ENCODE measurements at regions not wholly inside any gene's neighbourhood (a gene's known extent, or its start where the extent isn't known, plus 50 kb on each side); places are given as distances from the start of the nearest gene placed in this dataset.

- TF ChIP-seq, protein P1, sequence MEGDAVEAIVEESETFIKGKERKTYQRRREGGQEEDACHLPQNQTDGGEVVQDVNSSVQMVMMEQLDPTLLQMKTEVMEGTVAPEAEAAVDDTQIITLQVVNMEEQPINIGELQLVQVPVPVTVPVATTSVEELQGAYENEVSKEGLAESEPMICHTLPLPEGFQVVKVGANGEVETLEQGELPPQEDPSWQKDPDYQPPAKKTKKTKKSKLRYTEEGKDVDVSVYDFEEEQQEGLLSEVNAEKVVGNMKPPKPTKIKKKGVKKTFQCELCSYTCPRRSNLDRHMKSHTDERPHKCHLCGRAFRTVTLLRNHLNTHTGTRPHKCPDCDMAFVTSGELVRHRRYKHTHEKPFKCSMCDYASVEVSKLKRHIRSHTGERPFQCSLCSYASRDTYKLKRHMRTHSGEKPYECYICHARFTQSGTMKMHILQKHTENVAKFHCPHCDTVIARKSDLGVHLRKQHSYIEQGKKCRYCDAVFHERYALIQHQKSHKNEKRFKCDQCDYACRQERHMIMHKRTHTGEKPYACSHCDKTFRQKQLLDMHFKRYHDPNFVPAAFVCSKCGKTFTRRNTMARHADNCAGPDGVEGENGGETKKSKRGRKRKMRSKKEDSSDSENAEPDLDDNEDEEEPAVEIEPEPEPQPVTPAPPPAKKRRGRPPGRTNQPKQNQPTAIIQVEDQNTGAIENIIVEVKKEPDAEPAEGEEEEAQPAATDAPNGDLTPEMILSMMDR (IDR thresholded peaks at IDR 0.05; ENCODE audit: low read depth, low read length): no peak
- Histone ChIP-seq H3K27ac (no peak overlapping the region), H3K4me1 (ENCODE audit: low read depth) (no peaks in the 10 kb centered on the region), H3K4me3 (no peak overlapping the region), H3K9me3 (ENCODE audit: low read depth) (no peaks in the 10 kb centered on the region), H3K36me3 (no peaks in the 10 kb centered on the region), H3K27me3 (no peaks in the 10 kb centered on the region)
- no peak for DNase-seq (ENCODE audit: low read depth in 1 of 2, low spot score in 1 of 2)
These were observed 98.3 kb upstream of the CHD6 start for GRCh38 chr20:41716436-41716835.

GRCh38 chr20:41715526-41715925 is 97.3 kb upstream of the CHD6 start:
- H3K36me3 ChIP-seq: no peaks in the 10 kb centered on the region
- DNase-seq (ENCODE audit: low read depth in 1 of 2, low spot score in 1 of 2): no peak
- H3K27ac ChIP-seq: no peak overlapping the region
- H3K9me3 ChIP-seq (ENCODE audit: low read depth): no peaks in the 10 kb centered on the region
- TF ChIP-seq, protein P1 (IDR thresholded peaks at IDR 0.05; ENCODE audit: low read depth, low read length): no peak
- H3K4me3 ChIP-seq: no peak overlapping the region
- no peaks in the 10 kb centered on the region for H3K4me1 ChIP-seq (ENCODE audit: low read depth)
- H3K27me3 ChIP-seq: no peaks in the 10 kb centered on the region

GRCh38 chr20:41714030-41714429 is 95.9 kb upstream of the CHD6 start:
- H3K9me3 ChIP-seq (ENCODE audit: low read depth): no peaks in the 10 kb centered on the region
- no peaks in the 10 kb centered on the region for H3K4me1 ChIP-seq (ENCODE audit: low read depth)
- H3K27me3 ChIP-seq: no peaks in the 10 kb centered on the region
- H3K27ac ChIP-seq: no peak overlapping the region
- H3K36me3 ChIP-seq: no peaks in the 10 kb centered on the region
- TF ChIP-seq, protein P1 (IDR thresholded peaks at IDR 0.05; ENCODE audit: low read depth, low read length): no peak
- H3K4me3 ChIP-seq: no peak overlapping the region
- DNase-seq (ENCODE audit: low read depth in 1 of 2, low spot score in 1 of 2): no peak

DNA sequence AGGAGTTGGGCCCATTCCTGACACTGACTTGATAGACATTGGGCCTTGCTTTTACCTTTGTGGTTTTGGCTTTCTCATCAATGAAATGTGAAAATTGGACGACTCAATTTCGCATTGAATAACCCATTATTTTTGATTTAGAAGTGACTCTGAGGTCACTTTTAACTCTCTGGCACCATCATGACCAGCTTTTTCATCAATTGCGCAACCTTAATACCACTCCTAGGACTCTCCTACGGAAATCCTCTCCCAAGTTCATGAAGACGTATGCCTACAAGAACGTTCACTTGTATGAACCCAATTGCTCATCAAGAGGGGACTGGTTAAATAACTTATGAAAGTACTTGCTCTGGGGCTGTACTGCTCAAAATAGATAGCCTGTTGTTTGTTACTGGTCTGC is 86.7 kb upstream of the CHD6 start:
- Histone ChIP-seq H3K4me3 (no peak overlapping the region), H3K36me3 (no peaks in the 10 kb centered on the region), H3K4me1 (ENCODE audit: low read depth) (no peaks in the 10 kb centered on the region), H3K27ac (no peak overlapping the region), H3K9me3 (ENCODE audit: low read depth) (no peaks in the 10 kb centered on the region), H3K27me3 (no peaks in the 10 kb centered on the region)
- TF ChIP-seq, protein P1 (IDR thresholded peaks at IDR 0.05; ENCODE audit: low read depth, low read length): no peak
- no peak for DNase-seq (ENCODE audit: low read depth in 1 of 2, low spot score in 1 of 2)

- TF ChIP-seq, protein P1 (IDR thresholded peaks at IDR 0.05; ENCODE audit: low read depth, low read length): no peak
- Histone ChIP-seq H3K36me3 (no peaks in the 10 kb centered on the region), H3K27ac (no peak overlapping the region), H3K27me3 (no peaks in the 10 kb centered on the region), H3K4me1 (ENCODE audit: low read depth) (no peaks in the 10 kb centered on the region), H3K9me3 (ENCODE audit: low read depth) (no peaks in the 10 kb centered on the region), H3K4me3 (no peak overlapping the region)
- DNase-seq (ENCODE audit: low read depth in 1 of 2, low spot score in 1 of 2): no peak
These were observed 84.5 kb upstream of the CHD6 start for GRCh38 chr20:41702647-41703046.

Measured in cardiac muscle cell (in vitro differentiated cells and primary cell).